ENCODE measurements at regions not wholly inside any gene's neighbourhood (a gene's known extent, or its start where the extent isn't known, plus 50 kb on each side); places are given as distances from the start of the nearest gene placed in this dataset.

GRCh38 chr5:155125551-155126095, 112.1 kb downstream of the KIF4B start:
- no peak overlapping the region for H3K4me2 ChIP-seq (ENCODE audit: insufficient read depth, low read length, poor library complexity, severe bottlenecking)
- no CpG with 5 or more reads among the region's 7 CpGs for WGBS, 2 donors (ENCODE audit: extremely low coverage in 2 of 2, insufficient read length in 2 of 2, insufficient replicate concordance in 1 of 2)

GRCh38 chr5:155126573-155126972, 113.0 kb downstream of the KIF4B start:
- no peak overlapping the region for H3K4me3 ChIP-seq (ENCODE audit: low read length in 2 of 2)
- no peaks in the 10 kb centered on the region for H3K79me1 ChIP-seq (ENCODE audit: low read depth, low read length)
- DNase-seq (ENCODE audit: low spot score), result no peak
- no peak overlapping the region for H3K14ac ChIP-seq (ENCODE audit: low read length)
- peak overlapping the region; percentile 18 for H3K18ac ChIP-seq (ENCODE audit: low read length)
- H4K8ac ChIP-seq (ENCODE audit: low read depth, low read length), result no peak overlapping the region
- no CpG with 5 or more reads among the region's 3 CpGs for WGBS, 2 donors (ENCODE audit: extremely low coverage in 2 of 2, insufficient read length in 2 of 2, insufficient replicate concordance in 1 of 2)
- H2BK5ac ChIP-seq (ENCODE audit: low read length), result no peak overlapping the region
- no peaks in the 10 kb centered on the region for H3K36me3 ChIP-seq (replicated peaks in 1 of 2; ENCODE audit: control insufficient read depth in 2 of 2, insufficient read depth in 2 of 2, low read length in 2 of 2)
- no peak overlapping the region for H2AFZ ChIP-seq (ENCODE audit: low read length)
- peak overlapping the region; percentile 11 for H2BK12ac ChIP-seq (ENCODE audit: low read length)
- H2AK5ac ChIP-seq (ENCODE audit: low read depth, low read length), result no peak overlapping the region
- H4K91ac ChIP-seq (ENCODE audit: low read depth, low read length, poor library complexity), result no peak overlapping the region
- no peak overlapping the region for H3K4ac ChIP-seq (ENCODE audit: low read length)
- H3K4me1 ChIP-seq (ENCODE audit: control insufficient read depth in 2 of 2, insufficient read depth in 1 of 2, low read depth in 1 of 2, low read length in 2 of 2), result peaks cover 0 to 2% of the 10 kb centered on the region in 2 donors
- H3K4me2 ChIP-seq (ENCODE audit: insufficient read depth, low read length, poor library complexity, severe bottlenecking), result no peak overlapping the region
- H3K9ac ChIP-seq (ENCODE audit: low read depth, low read length, poor library complexity), result no peak overlapping the region
- no peaks in the 10 kb centered on the region for H3K9me3 ChIP-seq (replicated peaks in 1 of 2; ENCODE audit: control insufficient read depth in 2 of 2, insufficient read depth in 1 of 2, low read depth in 1 of 2, low read length in 2 of 2)
- no peak overlapping the region for H2BK120ac ChIP-seq (ENCODE audit: low read depth, low read length)
- H3K27ac ChIP-seq (replicated peaks; ENCODE audit: low read length), result no peak overlapping the region
- H3K27me3 ChIP-seq (ENCODE audit: control insufficient read depth in 3 of 3, insufficient read depth in 3 of 3, low read depth in 1 of 3, low read length in 3 of 3), result peaks cover 0 to 4% (median 0%) of the 10 kb centered on the region in 3 experiments
- H3K23ac ChIP-seq (ENCODE audit: low read depth, low read length, poor library complexity), result no peak overlapping the region
- H2BK15ac ChIP-seq (ENCODE audit: low read length), result no peak overlapping the region

More at GRCh38 chr5:155125551-155126095, 112.1 kb downstream of the KIF4B start:
- H3K27ac ChIP-seq (replicated peaks; ENCODE audit: low read length), result no peak overlapping the region
- no peak for DNase-seq (ENCODE audit: low spot score)
- no peak overlapping the region for H3K4ac ChIP-seq (ENCODE audit: low read length)
- H3K36me3 ChIP-seq (replicated peaks in 1 of 2; ENCODE audit: control insufficient read depth in 2 of 2, insufficient read depth in 2 of 2, low read length in 2 of 2), result no peaks in the 10 kb centered on the region
- H2BK15ac ChIP-seq (ENCODE audit: low read length), result no peak overlapping the region
- peaks cover 0 to 2% of the 10 kb centered on the region in 2 donors for H3K4me1 ChIP-seq (ENCODE audit: control insufficient read depth in 2 of 2, insufficient read depth in 1 of 2, low read depth in 1 of 2, low read length in 2 of 2)
- no peak overlapping the region for H3K14ac ChIP-seq (ENCODE audit: low read length)
- no peaks in the 10 kb centered on the region for H3K79me1 ChIP-seq (ENCODE audit: low read depth, low read length)
- H3K9me3 ChIP-seq (replicated peaks in 1 of 2; ENCODE audit: control insufficient read depth in 2 of 2, insufficient read depth in 1 of 2, low read depth in 1 of 2, low read length in 2 of 2), result no peaks in the 10 kb centered on the region
- no peak overlapping the region for H3K4me3 ChIP-seq (ENCODE audit: low read length in 2 of 2)
- no peak overlapping the region for H3K9ac ChIP-seq (ENCODE audit: low read depth, low read length, poor library complexity)
- no peak overlapping the region for H4K8ac ChIP-seq (ENCODE audit: low read depth, low read length)
- H2BK12ac ChIP-seq (ENCODE audit: low read length), result no peak overlapping the region
- H3K23ac ChIP-seq (ENCODE audit: low read depth, low read length, poor library complexity), result no peak overlapping the region
- no peak overlapping the region for H3K18ac ChIP-seq (ENCODE audit: low read length)
- H2AFZ ChIP-seq (ENCODE audit: low read length), result no peak overlapping the region
- peaks cover 0 to 4% (median 0%) of the 10 kb centered on the region in 3 experiments for H3K27me3 ChIP-seq (ENCODE audit: control insufficient read depth in 3 of 3, insufficient read depth in 3 of 3, low read depth in 1 of 3, low read length in 3 of 3)
- H2BK120ac ChIP-seq (ENCODE audit: low read depth, low read length), result no peak overlapping the region
- no peak overlapping the region for H2BK5ac ChIP-seq (ENCODE audit: low read length)
- no peak overlapping the region for H2AK5ac ChIP-seq (ENCODE audit: low read depth, low read length)
- no peak overlapping the region for H4K91ac ChIP-seq (ENCODE audit: low read depth, low read length, poor library complexity)

DNA sequence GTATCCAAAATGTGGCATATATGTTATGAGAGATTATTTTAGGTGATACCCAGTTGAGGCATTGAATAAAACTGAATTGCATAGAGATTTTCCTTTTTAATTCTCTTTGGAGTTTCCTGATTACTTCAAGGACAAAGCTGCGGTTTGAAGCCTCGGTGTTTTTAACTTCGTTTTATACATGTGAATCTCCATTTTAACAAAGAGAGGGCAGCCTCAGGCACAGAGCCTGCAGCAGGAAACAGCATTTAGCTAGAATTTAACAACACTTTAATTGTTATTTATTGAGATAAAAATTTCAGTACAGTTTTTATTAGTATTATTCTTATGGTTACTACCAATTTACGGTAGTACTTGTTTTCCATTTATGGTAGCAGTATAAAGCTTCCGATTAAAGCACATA, 114.0 kb downstream of the KIF4B start:
- no CpG with 5 or more reads among the region's 5 CpGs for WGBS, 2 donors (ENCODE audit: extremely low coverage in 2 of 2, insufficient read length in 2 of 2, insufficient replicate concordance in 1 of 2)
- no peak overlapping the region for H4K91ac ChIP-seq (ENCODE audit: low read depth, low read length, poor library complexity)

DNA sequence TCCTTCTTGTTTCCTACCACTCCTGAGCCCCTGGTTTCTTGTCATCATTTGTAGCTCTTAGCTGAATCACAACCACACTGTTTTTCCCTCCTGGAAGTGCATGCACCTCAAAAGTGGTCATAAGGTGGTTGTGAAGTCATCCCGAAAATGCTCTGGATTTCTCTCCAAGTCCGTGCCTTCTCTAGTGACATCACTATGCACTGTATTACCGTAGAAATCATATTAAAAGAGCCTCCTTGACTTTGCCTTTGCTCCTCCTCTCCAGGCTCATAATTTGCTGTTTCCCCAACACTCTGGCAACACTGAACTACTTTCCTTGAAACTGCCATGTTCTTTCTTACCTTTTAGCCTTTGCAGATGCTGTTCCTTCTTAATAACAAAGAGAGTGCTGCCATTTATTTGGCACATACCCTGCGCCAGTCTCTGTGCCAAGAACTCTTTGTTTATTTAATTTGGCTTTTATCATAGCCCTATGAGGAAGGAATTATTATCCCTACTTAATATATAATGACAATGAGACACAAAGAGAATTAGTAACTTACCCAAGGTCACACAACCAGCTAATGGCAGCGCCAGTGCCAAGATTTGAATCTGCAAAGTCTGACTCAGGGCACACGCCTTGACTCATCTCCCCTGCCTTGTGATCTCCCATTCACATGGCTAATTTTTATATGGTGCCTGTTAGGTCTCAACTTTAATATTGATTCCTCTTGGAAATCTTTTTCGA, 115.4 kb downstream of the KIF4B start:
- no CpG with 5 or more reads among the region's 7 CpGs for WGBS, 2 donors (ENCODE audit: extremely low coverage in 2 of 2, insufficient read length in 2 of 2, insufficient replicate concordance in 1 of 2)
- H3K9ac ChIP-seq (ENCODE audit: low read depth, low read length, poor library complexity), result no peak overlapping the region
- H3K14ac ChIP-seq (ENCODE audit: low read length), result no peak overlapping the region
- no peaks in the 10 kb centered on the region for H3K79me1 ChIP-seq (ENCODE audit: low read depth, low read length)
- no peak overlapping the region for H4K8ac ChIP-seq (ENCODE audit: low read depth, low read length)
- no peaks in the 10 kb centered on the region for H3K36me3 ChIP-seq (replicated peaks in 1 of 2; ENCODE audit: control insufficient read depth in 2 of 2, insufficient read depth in 2 of 2, low read length in 2 of 2)
- H2BK15ac ChIP-seq (ENCODE audit: low read length), result no peak overlapping the region
- no peak overlapping the region for H2AFZ ChIP-seq (ENCODE audit: low read length)
- H3K4ac ChIP-seq (ENCODE audit: low read length), result no peak overlapping the region
- H3K27me3 ChIP-seq (ENCODE audit: control insufficient read depth in 3 of 3, insufficient read depth in 3 of 3, low read depth in 1 of 3, low read length in 3 of 3), result peaks cover 0 to 4% (median 0%) of the 10 kb centered on the region in 3 experiments
- DNase-seq (ENCODE audit: low spot score), result no peak
- no peak overlapping the region for H2BK12ac ChIP-seq (ENCODE audit: low read length)
- H2BK5ac ChIP-seq (ENCODE audit: low read length), result no peak overlapping the region
- H3K27ac ChIP-seq (replicated peaks; ENCODE audit: low read length), result no peak overlapping the region
- H3K18ac ChIP-seq (ENCODE audit: low read length), result no peak overlapping the region
- H3K23ac ChIP-seq (ENCODE audit: low read depth, low read length, poor library complexity), result no peak overlapping the region
- no peak overlapping the region for H2AK5ac ChIP-seq (ENCODE audit: low read depth, low read length)
- no peak overlapping the region for H2BK120ac ChIP-seq (ENCODE audit: low read depth, low read length)
- no peaks in the 10 kb centered on the region for H3K9me3 ChIP-seq (replicated peaks in 1 of 2; ENCODE audit: control insufficient read depth in 2 of 2, insufficient read depth in 1 of 2, low read depth in 1 of 2, low read length in 2 of 2)
- H3K4me2 ChIP-seq (ENCODE audit: insufficient read depth, low read length, poor library complexity, severe bottlenecking), result no peak overlapping the region
- H4K91ac ChIP-seq (ENCODE audit: low read depth, low read length, poor library complexity), result no peak overlapping the region
- no peak overlapping the region for H3K4me3 ChIP-seq (ENCODE audit: low read length in 2 of 2)
- H3K4me1 ChIP-seq (ENCODE audit: control insufficient read depth in 2 of 2, insufficient read depth in 1 of 2, low read depth in 1 of 2, low read length in 2 of 2), result peaks cover 0 to 2% of the 10 kb centered on the region in 2 donors

More for the DNA sequence above, 114.0 kb downstream of the KIF4B start:
- no peak overlapping the region for H3K9ac ChIP-seq (ENCODE audit: low read depth, low read length, poor library complexity)
- H2AK5ac ChIP-seq (ENCODE audit: low read depth, low read length), result no peak overlapping the region
- no peaks in the 10 kb centered on the region for H3K9me3 ChIP-seq (replicated peaks in 1 of 2; ENCODE audit: control insufficient read depth in 2 of 2, insufficient read depth in 1 of 2, low read depth in 1 of 2, low read length in 2 of 2)
- H4K8ac ChIP-seq (ENCODE audit: low read depth, low read length), result no peak overlapping the region
- H3K27me3 ChIP-seq (ENCODE audit: control insufficient read depth in 3 of 3, insufficient read depth in 3 of 3, low read depth in 1 of 3, low read length in 3 of 3), result peaks cover 0 to 4% (median 0%) of the 10 kb centered on the region in 3 experiments
- H2BK15ac ChIP-seq (ENCODE audit: low read length), result no peak overlapping the region
- no peak overlapping the region for H3K23ac ChIP-seq (ENCODE audit: low read depth, low read length, poor library complexity)
- no peak overlapping the region for H2BK12ac ChIP-seq (ENCODE audit: low read length)
- H3K14ac ChIP-seq (ENCODE audit: low read length), result no peak overlapping the region
- no peak overlapping the region for H3K18ac ChIP-seq (ENCODE audit: low read length)
- H3K36me3 ChIP-seq (replicated peaks in 1 of 2; ENCODE audit: control insufficient read depth in 2 of 2, insufficient read depth in 2 of 2, low read length in 2 of 2), result no peaks in the 10 kb centered on the region
- no peak overlapping the region for H2BK5ac ChIP-seq (ENCODE audit: low read length)
- no peak for DNase-seq (ENCODE audit: low spot score)
- no peak overlapping the region for H3K4me2 ChIP-seq (ENCODE audit: insufficient read depth, low read length, poor library complexity, severe bottlenecking)
- no peak overlapping the region for H3K27ac ChIP-seq (replicated peaks; ENCODE audit: low read length)
- H2BK120ac ChIP-seq (ENCODE audit: low read depth, low read length), result no peak overlapping the region
- no peak overlapping the region for H3K4ac ChIP-seq (ENCODE audit: low read length)
- H2AFZ ChIP-seq (ENCODE audit: low read length), result no peak overlapping the region
- no peaks in the 10 kb centered on the region for H3K79me1 ChIP-seq (ENCODE audit: low read depth, low read length)
- peaks cover 0 to 2% of the 10 kb centered on the region in 2 donors for H3K4me1 ChIP-seq (ENCODE audit: control insufficient read depth in 2 of 2, insufficient read depth in 1 of 2, low read depth in 1 of 2, low read length in 2 of 2)
- no peak overlapping the region for H3K4me3 ChIP-seq (ENCODE audit: low read length in 2 of 2)
